ENCODE measurements at regions not wholly inside any gene's neighbourhood (a gene's known extent, or its start where the extent isn't known, plus 50 kb on each side); places are given as distances from the start of the nearest gene placed in this dataset.

GRCh38 chr10:118495499-118495898, 99.9 kb downstream of the PRLHR start:
- Mint-ChIP-seq H3K4me3 (no peak overlapping the region), H3K27me3 (peaks cover 41% of the 10 kb centered on the region), H3K36me3 (ENCODE audit: low read depth) (peaks cover 2% of the 10 kb centered on the region), H3K4me1 (no peaks in the 10 kb centered on the region), H3K27ac (no peak overlapping the region)
- ATAC-seq (no peak), DNase-seq (no peak)
- H3K9me3 ChIP-seq (ENCODE audit: control insufficient read depth, low read length, poor library complexity, severe bottlenecking): no peaks in the 10 kb centered on the region

DNA sequence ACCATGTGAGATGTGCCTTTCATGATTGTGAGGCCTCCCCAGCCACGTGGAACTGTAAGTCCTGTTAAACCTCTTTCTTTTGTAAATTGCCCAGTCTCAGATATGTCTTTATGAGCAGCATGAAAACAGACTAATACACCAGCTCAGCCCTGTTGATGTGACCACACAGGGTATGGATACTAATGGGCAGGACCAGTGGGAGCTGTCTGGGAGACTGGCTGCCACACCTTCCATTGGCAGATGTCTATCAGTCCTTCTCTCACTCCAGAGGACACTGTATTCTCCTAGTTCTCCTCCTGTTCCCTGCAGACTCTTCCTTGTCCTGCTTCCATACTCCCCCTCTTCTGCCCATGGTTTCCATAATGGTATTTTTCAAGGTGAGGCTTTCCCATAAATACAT, 104.4 kb downstream of the PRLHR start:
- H3K4me1 Mint-ChIP-seq: no peaks in the 10 kb centered on the region
- peaks cover 13% of the 10 kb centered on the region for H3K27me3 Mint-ChIP-seq
- H3K27ac Mint-ChIP-seq: no peak overlapping the region
- DNase-seq (no peak), ATAC-seq (no peak)
- H3K9me3 ChIP-seq (ENCODE audit: control insufficient read depth, low read length, poor library complexity, severe bottlenecking): no peaks in the 10 kb centered on the region
- H3K4me3 Mint-ChIP-seq: no peak overlapping the region
- H3K36me3 Mint-ChIP-seq (ENCODE audit: low read depth): peaks cover 2% of the 10 kb centered on the region

DNA sequence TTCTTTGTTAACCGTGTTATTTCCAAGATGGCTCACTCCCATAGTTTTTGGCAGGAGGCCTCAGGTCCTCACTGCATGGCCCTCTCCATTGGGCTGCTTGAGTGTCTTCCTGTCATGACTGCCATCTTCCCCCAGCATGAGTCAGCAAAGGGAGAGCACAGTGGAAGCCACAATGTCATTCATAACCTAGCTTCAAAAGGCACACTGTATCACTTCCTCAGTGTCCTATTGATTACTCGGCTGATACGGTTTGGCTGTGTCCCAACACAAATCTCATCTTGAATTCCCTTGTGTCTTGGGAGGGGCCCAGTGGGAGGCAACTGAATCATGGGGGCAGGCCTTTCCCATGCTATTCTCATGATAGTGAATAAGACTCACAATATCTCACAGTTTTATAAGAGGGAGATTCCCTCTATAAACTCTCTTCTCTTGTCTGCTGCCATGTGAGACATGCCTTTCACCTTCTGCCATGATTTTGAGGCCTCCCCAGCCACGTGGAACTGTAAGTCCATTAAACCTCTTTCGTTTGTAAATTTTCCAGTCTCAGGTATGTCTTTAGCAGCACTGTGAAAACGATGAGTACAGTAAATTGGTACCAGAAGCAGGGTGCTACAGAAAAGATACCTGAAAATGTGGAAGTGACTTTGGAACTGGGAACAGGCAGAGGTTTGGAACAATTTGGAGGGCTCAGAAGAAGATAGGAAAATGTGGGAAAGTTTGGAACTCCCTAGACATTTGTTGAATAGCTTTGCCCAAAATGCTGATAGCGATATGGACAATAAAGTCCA, 106.5 kb downstream of the PRLHR start:
- Mint-ChIP-seq H3K27me3 (peaks cover 6% of the 10 kb centered on the region), H3K36me3 (ENCODE audit: low read depth) (peaks cover 2% of the 10 kb centered on the region), H3K27ac (no peak overlapping the region), H3K4me3 (no peak overlapping the region), H3K4me1 (no peaks in the 10 kb centered on the region)
- no peaks in the 10 kb centered on the region for H3K9me3 ChIP-seq (ENCODE audit: control insufficient read depth, low read length, poor library complexity, severe bottlenecking)
- ATAC-seq (no peak), DNase-seq (no peak)

- H3K27me3 Mint-ChIP-seq: no peaks in the 10 kb centered on the region
- DNase-seq (no peak), ATAC-seq (no peak)
- H3K4me1 Mint-ChIP-seq: no peaks in the 10 kb centered on the region
- H3K27ac Mint-ChIP-seq: no peak overlapping the region
- H3K4me3 Mint-ChIP-seq: no peak overlapping the region
- no peaks in the 10 kb centered on the region for H3K36me3 Mint-ChIP-seq (ENCODE audit: low read depth)
- no peaks in the 10 kb centered on the region for H3K9me3 ChIP-seq (ENCODE audit: control insufficient read depth, low read length, poor library complexity, severe bottlenecking)
These were observed 109.8 kb downstream of the PRLHR start for GRCh38 chr10:118485641-118486040.

GRCh38 chr10:118484152-118484871, 111.1 kb downstream of the PRLHR start:
- H3K27me3 Mint-ChIP-seq: no peaks in the 10 kb centered on the region
- no peak overlapping the region for H3K4me3 Mint-ChIP-seq
- H3K9me3 ChIP-seq (ENCODE audit: control insufficient read depth, low read length, poor library complexity, severe bottlenecking): no peaks in the 10 kb centered on the region
- H3K36me3 Mint-ChIP-seq (ENCODE audit: low read depth): no peaks in the 10 kb centered on the region
- H3K27ac Mint-ChIP-seq: no peak overlapping the region
- DNase-seq (no peak), ATAC-seq (no peak)
- no peaks in the 10 kb centered on the region for H3K4me1 Mint-ChIP-seq

DNA sequence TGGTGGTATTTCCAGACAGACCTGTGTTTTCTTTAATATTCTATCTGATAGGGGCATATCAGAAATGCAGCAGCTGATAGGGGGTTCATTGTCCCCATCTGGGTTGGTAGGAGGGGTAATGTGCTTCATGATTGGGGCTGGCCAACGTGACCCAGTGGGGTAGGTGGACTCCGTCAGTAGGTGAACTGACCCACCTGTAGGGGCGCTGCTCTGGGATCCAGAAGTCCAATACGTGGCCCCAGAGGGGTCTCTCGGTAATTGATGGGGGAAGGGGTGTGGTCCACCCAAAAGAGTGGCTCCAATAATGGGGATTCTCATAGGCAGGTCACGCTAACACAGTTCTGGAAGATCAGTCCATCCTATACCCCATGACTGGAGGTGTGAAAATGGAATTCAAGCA, 112.0 kb downstream of the PRLHR start:
- H3K9me3 ChIP-seq (ENCODE audit: control insufficient read depth, low read length, poor library complexity, severe bottlenecking): no peaks in the 10 kb centered on the region
- ATAC-seq: no peak
- H3K27me3 Mint-ChIP-seq: no peaks in the 10 kb centered on the region
- H3K4me1 Mint-ChIP-seq: no peaks in the 10 kb centered on the region
- H3K36me3 Mint-ChIP-seq (ENCODE audit: low read depth): no peaks in the 10 kb centered on the region
- no peak for DNase-seq
- H3K4me3 Mint-ChIP-seq: no peak overlapping the region
- no peak overlapping the region for H3K27ac Mint-ChIP-seq

DNA sequence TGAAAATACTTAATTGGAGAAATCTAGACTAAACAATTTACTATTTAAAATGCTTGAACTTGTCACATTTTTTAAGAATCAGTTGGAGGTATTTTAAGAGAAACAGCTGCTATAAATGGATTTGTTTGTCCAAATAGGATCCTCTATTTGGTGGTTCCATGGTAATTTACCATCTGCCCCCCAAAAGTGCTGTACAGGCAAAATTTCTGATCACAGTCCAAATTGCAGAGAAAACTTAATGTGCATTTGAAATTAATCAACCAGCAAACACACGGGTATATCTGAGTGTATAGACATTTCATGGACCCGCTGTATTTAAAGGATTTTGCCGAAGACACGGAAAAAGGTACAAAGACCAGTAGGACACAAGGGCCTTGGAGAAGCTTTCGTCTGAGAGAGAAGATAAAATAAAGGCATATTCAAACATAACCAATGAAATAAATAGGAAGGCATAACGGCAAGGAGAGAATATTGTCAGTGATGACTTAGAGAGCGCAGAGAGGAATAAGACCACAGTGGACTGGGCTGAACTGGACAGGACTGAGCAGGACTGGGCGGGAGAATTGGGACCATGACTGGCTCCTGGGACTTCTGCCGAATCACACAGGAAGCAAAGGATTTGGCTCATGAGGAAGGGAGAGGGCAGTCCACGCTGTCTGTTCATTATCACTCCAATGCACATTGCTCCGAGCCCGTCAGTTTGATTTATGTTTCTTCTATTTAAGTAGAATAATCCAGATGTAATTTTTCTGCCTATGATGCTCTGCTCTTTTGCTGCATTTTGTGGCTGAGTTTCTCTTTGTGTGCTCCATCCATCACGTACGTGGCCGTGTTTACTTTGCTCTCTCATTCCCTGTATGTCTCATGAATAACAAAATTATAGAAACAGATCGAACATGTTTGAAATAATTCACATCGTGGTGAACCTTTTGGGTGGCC, 112.8 kb downstream of the PRLHR start:
- no peak overlapping the region for H3K27ac Mint-ChIP-seq
- H3K36me3 Mint-ChIP-seq (ENCODE audit: low read depth): no peaks in the 10 kb centered on the region
- H3K27me3 Mint-ChIP-seq: no peaks in the 10 kb centered on the region
- H3K4me3 Mint-ChIP-seq: no peak overlapping the region
- no peak for DNase-seq
- H3K9me3 ChIP-seq (ENCODE audit: control insufficient read depth, low read length, poor library complexity, severe bottlenecking): no peaks in the 10 kb centered on the region
- no peak for ATAC-seq
- no peaks in the 10 kb centered on the region for H3K4me1 Mint-ChIP-seq

- H3K27ac Mint-ChIP-seq: no peak overlapping the region
- no peaks in the 10 kb centered on the region for H3K27me3 Mint-ChIP-seq
- H3K9me3 ChIP-seq (ENCODE audit: control insufficient read depth, low read length, poor library complexity, severe bottlenecking): no peaks in the 10 kb centered on the region
- no peak overlapping the region for H3K4me3 Mint-ChIP-seq
- ATAC-seq (no peak), DNase-seq (no peak)
- H3K36me3 Mint-ChIP-seq (ENCODE audit: low read depth): no peaks in the 10 kb centered on the region
- H3K4me1 Mint-ChIP-seq: no peaks in the 10 kb centered on the region
These were observed 113.6 kb downstream of the PRLHR start for GRCh38 chr10:118481871-118482270.

DNA sequence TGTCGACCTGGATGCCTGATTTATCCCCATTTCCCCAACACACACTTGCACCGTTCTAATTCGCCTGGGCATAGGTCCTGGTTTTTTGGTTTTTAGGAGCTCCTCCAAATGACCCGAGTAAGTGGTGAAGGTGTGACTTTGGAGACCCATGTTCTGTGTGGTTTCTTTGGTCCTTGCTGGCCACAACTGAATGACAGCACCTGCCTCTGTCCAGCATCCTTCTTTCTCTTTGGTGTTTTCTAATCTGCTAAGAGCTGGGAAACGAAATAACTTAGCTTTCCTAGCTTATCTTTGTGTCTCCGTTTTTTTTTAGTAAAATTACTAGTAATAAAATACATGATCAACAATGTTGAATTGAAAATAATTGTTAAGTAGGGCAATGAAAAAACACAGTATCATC, 120.2 kb downstream of the PRLHR start:
- H3K36me3 Mint-ChIP-seq (ENCODE audit: low read depth): no peaks in the 10 kb centered on the region
- DNase-seq (no peak), ATAC-seq (no peak)
- H3K9me3 ChIP-seq (ENCODE audit: control insufficient read depth, low read length, poor library complexity, severe bottlenecking): no peaks in the 10 kb centered on the region
- peaks cover 28% of the 10 kb centered on the region for H3K27me3 Mint-ChIP-seq
- no peaks in the 10 kb centered on the region for H3K4me1 Mint-ChIP-seq
- H3K27ac Mint-ChIP-seq: no peak overlapping the region
- no peak overlapping the region for H3K4me3 Mint-ChIP-seq

DNA sequence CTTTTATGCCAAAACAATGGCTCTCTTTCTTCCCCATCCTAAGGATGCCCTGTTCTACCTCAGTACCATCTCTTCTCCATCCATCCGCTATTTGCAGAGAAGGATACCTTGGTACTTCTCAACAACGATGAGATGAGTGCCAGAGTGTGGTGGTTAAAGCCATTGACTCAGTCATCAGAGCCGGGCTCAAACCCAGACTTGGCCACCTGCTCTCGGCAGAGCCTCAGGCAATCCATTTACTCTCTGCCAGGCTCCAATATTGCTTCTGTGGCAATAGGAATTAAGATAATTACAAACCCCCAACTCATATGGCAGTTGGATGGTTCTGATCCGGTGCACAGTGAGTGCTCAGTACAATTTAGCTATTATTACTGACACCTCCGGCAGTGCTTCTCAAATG, 121.3 kb downstream of the PRLHR start:
- no peak for DNase-seq
- ATAC-seq: no peak
- no peak overlapping the region for H3K27ac Mint-ChIP-seq
- H3K9me3 ChIP-seq (ENCODE audit: control insufficient read depth, low read length, poor library complexity, severe bottlenecking): no peaks in the 10 kb centered on the region
- H3K4me1 Mint-ChIP-seq: no peaks in the 10 kb centered on the region
- H3K27me3 Mint-ChIP-seq: peaks cover 39% of the 10 kb centered on the region
- H3K4me3 Mint-ChIP-seq: no peak overlapping the region
- no peaks in the 10 kb centered on the region for H3K36me3 Mint-ChIP-seq (ENCODE audit: low read depth)

DNA sequence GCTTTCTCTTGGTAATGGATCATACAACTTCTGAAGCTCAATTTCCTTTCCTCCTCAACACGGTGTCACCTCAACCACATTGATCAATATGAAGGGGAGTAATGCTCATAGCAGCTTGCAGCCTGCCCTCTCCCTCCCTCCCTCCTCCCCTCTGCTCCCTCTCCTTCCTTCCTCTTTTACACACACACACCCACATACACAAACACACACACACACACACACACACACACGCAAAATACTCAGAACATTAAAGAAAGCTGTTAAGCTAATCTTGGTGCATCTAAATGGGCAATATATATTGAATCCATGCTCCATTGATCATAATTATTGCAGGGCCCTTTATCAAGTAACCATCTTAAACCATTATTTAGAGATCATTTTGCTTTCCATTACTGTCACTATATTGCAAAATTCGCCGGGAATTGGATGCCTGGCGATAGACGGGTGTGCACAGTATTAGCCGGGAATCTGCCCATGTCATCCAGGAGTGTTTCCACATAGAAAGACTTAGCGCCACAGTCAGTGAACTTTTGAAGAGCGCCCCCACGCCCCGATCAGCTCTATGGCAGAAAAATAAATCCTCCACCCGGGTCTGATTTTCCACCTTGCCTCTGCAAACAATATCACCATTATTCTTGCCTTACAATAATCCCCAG, 122.0 kb downstream of the PRLHR start:
- H3K4me3 Mint-ChIP-seq: no peak overlapping the region
- no peak for ATAC-seq
- H3K4me1 Mint-ChIP-seq: no peaks in the 10 kb centered on the region
- H3K27me3 Mint-ChIP-seq: peaks cover 46% of the 10 kb centered on the region
- no peaks in the 10 kb centered on the region for H3K9me3 ChIP-seq (ENCODE audit: control insufficient read depth, low read length, poor library complexity, severe bottlenecking)
- no peak for DNase-seq
- no peaks in the 10 kb centered on the region for H3K36me3 Mint-ChIP-seq (ENCODE audit: low read depth)
- H3K27ac Mint-ChIP-seq: no peak overlapping the region

- Mint-ChIP-seq H3K27ac (no peak overlapping the region), H3K36me3 (ENCODE audit: low read depth) (no peaks in the 10 kb centered on the region), H3K4me3 (no peak overlapping the region), H3K27me3 (peaks cover 54% of the 10 kb centered on the region), H3K4me1 (no peaks in the 10 kb centered on the region)
- DNase-seq (no peak), ATAC-seq (no peak)
- no peaks in the 10 kb centered on the region for H3K9me3 ChIP-seq (ENCODE audit: control insufficient read depth, low read length, poor library complexity, severe bottlenecking)
These were observed 122.8 kb downstream of the PRLHR start for GRCh38 chr10:118472415-118473304.
